HG02973 (cell line): ENCODE measurements at regions not wholly inside any gene's neighbourhood (a gene's known extent, or its start where the extent isn't known, plus 50 kb on each side); places are given as distances from the start of the nearest gene placed in this dataset.
"Not testable (repeated sequence)": the region's sequence is repeated elsewhere in the genome, so short reads cannot be mapped to it uniquely, and the experiment has no call there.

Experiments
- ATAC-seq: cut with Tn5 transposase; IDR thresholded peaks from one replicate; pipeline ENCODE4 v1.9.1; 2021; ENCODE audit warnings: moderate library complexity; ENCODE audit not compliant: unreplicated experiment

- ATAC-seq: no peak
Observed at GRCh38 chr20:52446421-52447224, 255.0 kb upstream of the ZFP64 start.

GRCh38 chr20:52444455-52444854 is 252.9 kb upstream of the ZFP64 start:
- ATAC-seq: no peak

- no peak for ATAC-seq
Observed at GRCh38 chr20:52443874-52444273, 252.3 kb upstream of the ZFP64 start.

DNA sequence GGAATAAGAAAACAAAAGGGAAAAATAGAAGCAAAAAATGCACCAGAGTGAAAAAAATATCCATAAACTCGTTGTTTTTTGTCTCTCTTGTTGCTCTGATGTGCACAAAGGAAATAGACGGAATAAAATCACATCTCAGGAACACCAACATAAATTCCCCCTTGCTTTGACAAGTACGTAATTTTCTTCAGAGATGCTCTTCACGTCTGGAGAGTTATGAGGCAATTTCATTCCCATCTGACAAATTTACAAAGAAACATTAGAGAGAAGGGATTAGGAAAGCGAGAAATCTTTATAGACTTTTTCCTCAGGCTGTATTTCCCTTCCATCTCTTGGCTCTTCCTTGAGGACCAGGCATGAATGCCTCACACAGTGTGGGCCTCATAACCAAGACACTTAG is 250.1 kb upstream of the ZFP64 start:
- ATAC-seq: no peak

DNA sequence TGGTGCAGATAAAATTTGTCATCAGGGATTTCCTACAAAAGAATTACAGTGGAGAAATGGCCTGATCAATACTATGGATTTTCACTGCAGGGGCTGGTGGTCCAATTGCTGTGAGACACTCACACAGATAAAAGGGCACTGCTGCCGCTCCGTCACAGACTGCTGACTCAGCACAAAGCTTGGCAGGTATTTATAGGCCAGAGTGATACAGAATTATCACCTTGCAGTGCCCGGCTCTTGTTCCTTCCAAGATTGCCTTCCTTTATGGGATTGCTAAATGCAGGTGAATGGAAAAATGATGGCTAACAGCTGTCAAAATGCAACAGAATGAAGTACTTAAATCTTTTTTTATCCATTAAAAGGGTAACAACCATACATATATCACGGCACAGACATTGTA is 247.8 kb upstream of the ZFP64 start:
- no peak for ATAC-seq

- no peak for ATAC-seq
Observed at GRCh38 chr20:52438326-52438963, 246.9 kb upstream of the ZFP64 start.

DNA sequence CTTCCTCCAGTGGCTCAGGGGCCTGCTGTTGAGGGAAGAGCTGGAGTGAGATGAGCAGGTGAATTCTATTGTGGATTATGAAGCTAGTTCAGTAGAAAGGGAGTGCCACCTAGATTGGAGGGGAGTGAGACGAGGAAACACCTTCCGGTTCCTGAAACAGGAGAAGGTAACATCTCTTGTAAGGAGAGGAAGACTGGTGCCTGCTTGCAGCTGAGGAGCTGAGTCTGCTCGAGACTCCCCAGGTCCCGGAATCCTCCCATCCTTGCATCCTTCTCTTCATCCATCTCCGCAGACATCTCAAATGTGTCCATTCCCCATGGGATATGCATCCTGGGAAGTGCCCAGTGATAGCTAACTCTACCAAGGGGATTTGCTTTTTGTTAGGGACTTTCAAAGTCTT is 242.9 kb upstream of the ZFP64 start:
- ATAC-seq: no peak

GRCh38 chr20:52434041-52434425 is 242.5 kb upstream of the ZFP64 start:
- ATAC-seq: no peak

DNA sequence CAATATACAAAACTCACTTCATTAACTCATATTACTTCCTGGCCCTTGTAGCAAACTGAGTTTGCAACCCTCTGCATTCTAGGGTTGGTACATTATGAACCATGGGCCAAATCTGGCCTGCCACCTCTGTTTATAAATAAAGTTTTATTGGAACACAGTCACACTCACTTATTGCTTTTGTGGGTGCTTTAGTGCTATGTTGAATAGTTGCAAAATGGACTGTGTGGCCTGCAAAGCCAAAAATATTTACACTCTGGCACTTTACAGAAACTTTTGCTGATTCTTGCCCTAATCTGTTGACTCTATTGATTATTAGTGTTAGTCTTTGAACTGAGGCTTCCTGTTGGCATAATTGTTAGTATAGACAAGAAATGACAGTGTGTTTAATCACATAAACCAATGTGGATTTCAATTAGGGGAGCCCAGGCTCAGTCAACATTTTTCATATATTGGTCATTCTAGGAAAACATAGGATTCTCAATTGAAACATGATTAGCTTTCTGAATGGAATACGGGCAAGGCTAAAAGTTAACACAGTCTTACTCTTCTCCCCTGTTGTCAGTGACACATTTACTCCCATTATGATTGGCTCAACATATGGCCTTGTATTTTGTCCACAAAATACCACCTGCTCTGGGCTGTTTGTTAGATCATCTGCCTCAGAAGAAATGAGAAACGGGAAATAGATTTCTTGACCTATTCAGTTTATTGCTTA is 241.9 kb upstream of the ZFP64 start:
- no peak for ATAC-seq

DNA sequence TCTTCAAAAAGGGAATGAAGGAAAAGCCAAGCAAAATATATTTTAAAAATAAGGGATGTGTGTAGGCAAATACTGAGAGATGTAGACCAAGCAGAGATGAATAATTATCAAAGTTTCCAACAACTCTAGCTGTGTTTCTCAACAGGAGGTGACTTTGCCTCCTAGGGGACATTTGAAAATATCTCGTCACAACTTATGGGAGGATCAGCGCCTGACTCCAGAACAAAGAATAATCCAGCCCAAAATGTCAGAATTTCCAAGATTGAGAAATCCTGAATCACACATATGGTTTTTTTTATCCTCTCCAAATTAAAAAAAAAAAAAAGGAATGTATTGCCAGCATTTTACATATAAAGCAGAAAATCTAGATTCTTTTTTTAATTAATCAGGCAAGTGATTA is 241.2 kb upstream of the ZFP64 start:
- ATAC-seq: no peak

GRCh38 chr20:52429029-52429428 is 237.4 kb upstream of the ZFP64 start:
- ATAC-seq: no peak

- ATAC-seq: no peak
Observed at GRCh38 chr20:52427960-52428359, 236.4 kb upstream of the ZFP64 start.

- no peak for ATAC-seq
Observed at GRCh38 chr20:52426856-52427255, 235.3 kb upstream of the ZFP64 start.

DNA sequence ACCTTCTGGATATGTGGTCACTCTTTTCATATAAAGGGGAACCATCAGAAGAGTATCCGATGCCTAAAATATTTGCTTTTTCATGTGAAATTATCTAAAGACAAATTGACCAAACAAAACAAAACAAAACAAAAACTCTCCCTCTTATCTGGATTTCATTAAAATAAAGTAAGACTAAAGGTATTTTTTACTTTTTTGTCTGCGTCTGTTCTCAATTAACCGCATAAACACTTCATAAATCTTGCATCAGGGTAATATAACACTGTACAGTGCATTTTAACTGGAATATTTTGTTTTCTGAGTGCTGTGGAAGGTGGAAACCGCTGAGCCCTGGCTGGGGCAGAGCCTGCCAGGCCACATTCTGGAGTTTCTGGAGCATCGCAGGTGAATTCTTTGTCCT is 234.1 kb upstream of the ZFP64 start:
- no peak for ATAC-seq

DNA sequence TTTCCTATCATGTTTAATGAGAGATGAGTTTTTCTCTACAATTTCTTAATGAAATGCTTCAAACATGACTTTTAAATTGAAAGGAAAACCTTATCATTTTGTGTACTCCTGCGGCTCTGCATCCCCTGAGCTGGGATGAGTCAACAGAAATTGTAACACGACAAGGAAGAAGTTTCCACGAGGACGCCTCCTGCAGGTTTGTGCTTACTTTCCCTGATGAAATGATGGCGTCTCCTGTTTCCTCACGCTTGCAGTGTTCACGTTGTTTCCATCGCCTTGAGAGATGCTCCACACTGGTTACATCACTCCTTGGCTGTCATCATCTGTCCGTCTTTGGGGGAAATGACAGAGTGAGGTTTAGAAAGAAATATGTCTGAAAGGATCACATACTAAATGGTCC is 233.7 kb upstream of the ZFP64 start:
- ATAC-seq: no peak

DNA sequence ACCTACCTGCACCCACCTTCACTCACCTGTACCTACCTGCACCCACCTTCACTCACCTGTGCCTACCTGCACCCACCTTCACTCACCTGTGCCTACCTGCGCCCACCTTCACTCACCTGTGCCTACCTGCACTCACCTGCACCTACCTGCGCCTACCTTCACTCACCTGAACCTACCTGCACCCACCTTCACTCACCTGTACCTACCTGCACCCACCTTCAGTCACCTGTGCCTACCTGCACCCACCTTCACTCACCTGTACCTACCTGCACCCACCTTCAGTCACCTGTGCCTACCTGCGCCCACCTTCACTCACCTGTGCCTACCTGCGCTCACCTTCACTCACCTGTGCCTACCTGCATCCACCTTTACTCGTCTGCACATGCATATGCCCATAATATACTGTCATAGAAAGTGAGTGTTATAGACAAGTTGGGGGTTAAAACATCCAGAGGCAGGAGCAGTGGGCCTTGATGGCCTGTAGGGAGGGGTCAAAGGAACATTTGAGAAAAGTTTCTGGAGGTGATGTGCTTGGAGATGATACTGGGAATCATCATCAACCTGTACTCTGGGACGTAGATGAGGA is 232.9 kb upstream of the ZFP64 start:
- not testable (repeated sequence) for ATAC-seq

GRCh38 chr20:52423536-52424140 is 232.1 kb upstream of the ZFP64 start:
- not testable (repeated sequence) for ATAC-seq

DNA sequence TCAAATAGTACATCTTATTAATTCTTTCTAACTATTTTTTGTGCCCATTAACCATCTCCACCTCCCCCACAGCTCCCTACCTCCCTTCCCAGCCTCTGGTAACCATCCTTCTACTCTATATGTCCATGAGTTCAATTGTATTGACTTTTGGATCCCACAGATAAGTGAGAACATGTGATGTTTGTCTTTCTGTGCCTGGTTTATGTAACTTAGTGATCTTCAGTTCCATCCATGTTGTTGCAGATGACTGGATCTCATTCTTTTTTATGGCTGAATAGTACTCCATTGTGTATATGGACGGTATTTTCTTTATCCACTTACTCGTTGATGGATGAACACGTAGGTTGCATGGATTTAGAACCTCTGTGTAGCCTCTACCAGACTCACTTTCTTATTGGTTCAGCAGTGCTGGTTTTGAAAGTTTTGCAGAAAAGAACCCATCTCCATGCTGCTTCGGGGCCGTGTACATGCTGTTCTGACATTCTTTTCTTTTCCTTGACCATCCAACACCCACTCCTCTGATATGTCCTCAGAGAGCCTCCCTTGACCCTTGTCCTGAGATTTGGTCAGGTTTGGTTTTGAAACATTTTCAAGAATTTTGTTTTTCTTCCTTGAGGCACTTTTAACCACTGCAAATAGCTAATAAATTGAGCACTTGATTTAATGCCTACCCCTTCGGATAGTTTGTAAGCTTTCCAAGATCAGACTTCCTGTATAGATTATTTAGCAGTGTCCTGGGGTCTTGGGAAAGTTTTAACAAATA is 231.2 kb upstream of the ZFP64 start:
- no peak for ATAC-seq

DNA sequence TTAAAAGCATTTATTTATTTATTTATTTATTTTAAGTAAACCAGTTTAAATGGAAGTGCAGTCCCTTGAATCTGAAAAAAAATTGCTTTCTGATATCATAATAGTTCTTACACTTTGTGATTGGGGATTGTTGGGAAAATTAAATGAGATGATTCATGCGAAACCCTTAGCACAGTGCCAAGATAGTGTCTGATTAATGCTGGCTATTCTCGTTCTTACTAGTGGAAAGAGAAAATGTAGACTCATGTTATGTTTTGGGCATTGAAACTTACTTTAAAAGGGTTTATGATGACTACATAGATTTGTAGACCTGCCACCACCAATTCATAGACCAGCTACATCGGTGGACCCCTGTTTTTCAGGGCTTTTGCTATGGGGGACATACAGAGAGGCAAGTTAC is 229.2 kb upstream of the ZFP64 start:
- no peak for ATAC-seq

GRCh38 chr20:52419205-52419604 is 227.6 kb upstream of the ZFP64 start:
- no peak for ATAC-seq

GRCh38 chr20:52416953-52417352 is 225.4 kb upstream of the ZFP64 start:
- ATAC-seq: no peak
